ENCODE measurements at regions not wholly inside any gene's neighbourhood (a gene's known extent, or its start where the extent isn't known, plus 50 kb on each side); places are given as distances from the start of the nearest gene placed in this dataset.

GRCh38 chr10:2980791-2981360, 86.5 kb upstream of the PFKP start:
- no peak for FAIRE-seq

DNA sequence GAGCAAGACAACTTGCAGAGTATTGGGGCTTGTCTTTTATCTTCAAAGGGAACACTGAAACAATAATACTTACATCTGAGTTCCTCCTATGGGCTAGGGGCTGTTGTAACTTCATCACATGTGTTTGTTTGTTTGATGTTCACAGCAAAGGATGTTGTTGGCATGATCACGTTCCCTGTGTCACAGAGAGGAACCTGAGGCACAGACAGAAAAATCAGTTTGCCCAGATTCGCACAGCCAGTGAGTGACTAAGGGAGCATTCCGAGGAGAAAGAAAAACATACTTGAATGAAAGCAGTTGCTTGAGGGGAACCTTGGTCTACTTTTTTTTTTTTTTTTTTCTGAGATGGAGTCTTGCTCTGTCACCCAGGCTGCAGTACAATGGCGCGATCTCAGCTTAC, 87.2 kb upstream of the PFKP start:
- no peak for FAIRE-seq

GRCh38 chr10:2979306-2979705, 88.0 kb upstream of the PFKP start:
- no peak for FAIRE-seq

- no peak for FAIRE-seq
Observed at GRCh38 chr10:2978574-2979273, 88.6 kb upstream of the PFKP start.

DNA sequence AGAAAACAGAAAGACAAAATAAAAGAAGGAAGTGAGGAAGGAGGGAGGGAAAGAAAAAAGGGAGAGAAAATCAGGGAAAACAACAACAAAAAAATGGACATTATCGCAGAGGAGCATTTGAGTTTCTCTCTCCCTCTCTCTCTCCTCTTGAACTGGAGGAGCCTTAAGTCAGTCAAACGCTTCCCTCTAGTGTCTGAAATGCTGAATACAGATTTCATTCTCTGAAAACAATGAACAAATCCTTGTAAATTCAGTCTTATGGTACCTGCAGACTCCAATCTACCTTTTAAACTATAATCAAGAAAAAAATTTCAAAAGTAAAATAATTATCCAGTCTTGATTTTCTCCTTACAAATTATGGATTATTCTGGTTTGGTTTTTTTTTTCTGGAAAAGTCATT, 89.2 kb upstream of the PFKP start:
- FAIRE-seq = peak; percentile 89

- FAIRE-seq = no peak
Observed at GRCh38 chr10:2974503-2975207, 92.7 kb upstream of the PFKP start.

DNA sequence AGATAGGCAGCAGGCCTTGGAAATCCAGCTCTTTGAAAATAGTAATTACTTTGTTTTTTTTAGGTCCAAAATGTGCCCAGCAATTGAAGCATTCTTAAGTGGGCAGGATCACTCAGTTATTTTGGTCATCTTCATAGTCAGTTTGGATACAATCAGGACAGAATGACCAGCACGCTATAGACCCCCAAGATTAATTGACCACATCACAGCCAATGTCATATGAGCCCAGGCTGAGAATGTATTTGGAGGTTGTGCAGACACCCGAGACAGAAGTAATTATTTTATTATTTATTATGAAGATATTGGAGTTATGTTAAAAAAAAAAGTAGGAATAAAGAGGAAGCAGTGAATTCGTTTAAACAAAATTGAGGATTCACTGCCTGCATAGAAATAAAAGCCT, 93.3 kb upstream of the PFKP start:
- FAIRE-seq = no peak

DNA sequence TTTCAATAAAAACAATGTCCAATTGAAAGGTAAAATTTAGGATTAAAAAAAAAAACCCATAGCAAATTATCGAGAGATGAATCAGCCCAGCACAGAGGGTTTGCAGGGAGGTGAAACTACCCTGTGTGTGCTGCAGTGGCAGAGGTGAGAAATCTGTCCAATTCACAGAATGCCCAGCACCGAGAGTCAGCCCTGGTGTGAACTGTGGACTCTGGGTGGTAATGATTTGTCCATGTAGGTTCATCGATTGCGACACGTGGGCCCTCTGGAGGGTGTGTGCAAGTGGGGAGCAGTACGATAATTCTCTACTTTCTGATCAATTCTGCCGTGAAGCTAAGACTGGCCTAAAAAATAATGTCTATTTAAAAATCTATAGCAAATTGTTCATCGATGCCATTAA, 94.5 kb upstream of the PFKP start:
- FAIRE-seq = no peak

DNA sequence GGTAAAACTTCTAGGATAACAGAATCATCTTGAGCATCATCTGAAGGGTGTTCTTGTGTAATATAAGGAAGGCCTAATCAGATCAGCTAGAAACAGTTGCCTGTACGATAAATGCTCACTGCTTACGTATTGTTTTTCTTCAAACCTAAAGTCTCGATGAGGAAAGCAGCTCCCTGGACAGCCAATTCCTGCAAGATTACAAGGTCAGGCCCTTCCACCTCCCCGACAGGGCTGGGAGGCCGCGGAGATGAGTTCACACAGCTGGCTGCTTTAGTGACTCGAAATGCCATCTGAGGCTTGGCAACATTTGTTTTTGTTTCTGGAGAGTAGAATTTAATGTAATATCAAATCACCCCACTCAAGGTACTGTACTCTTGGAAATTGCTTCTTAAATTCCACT, 95.1 kb upstream of the PFKP start:
- no peak for FAIRE-seq

GRCh38 chr10:2970190-2970823, 97.0 kb upstream of the PFKP start:
- peak; percentile 54 for FAIRE-seq

DNA sequence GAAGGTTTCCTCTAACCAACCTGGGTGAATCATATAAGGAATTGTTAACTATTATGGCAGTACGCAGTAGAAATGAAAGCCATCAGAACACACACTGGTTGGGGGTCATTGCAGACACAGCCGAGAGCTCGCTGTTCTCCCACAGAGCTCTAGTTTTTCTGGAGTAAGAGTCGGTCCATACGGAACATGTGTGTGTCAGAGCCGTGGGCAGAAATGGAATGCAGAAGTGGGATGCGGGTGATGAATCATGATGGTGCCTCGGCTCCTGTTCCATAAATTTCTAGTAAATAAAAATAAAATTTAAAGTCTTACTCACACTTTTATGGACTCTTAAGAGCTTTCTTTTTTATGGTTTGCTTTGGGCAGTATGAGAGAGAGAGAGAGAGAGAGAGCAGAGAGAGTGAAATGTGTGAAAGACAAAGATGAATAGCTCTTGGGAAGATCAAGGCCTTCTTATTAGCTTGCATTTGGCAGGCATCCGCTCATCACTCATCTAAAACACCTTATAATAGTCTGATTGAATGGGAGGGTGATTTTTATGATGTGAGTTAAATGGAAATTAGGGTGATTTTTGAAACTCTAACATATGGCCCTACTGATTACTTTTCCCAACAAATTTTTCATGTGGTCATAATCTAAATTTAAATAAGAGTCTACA, 98.8 kb upstream of the PFKP start:
- no peak for FAIRE-seq

- no peak for FAIRE-seq
Observed at GRCh38 chr10:2966134-2966533, 101.2 kb upstream of the PFKP start.

GRCh38 chr10:2964632-2965296, 102.6 kb upstream of the PFKP start:
- FAIRE-seq = no peak

DNA sequence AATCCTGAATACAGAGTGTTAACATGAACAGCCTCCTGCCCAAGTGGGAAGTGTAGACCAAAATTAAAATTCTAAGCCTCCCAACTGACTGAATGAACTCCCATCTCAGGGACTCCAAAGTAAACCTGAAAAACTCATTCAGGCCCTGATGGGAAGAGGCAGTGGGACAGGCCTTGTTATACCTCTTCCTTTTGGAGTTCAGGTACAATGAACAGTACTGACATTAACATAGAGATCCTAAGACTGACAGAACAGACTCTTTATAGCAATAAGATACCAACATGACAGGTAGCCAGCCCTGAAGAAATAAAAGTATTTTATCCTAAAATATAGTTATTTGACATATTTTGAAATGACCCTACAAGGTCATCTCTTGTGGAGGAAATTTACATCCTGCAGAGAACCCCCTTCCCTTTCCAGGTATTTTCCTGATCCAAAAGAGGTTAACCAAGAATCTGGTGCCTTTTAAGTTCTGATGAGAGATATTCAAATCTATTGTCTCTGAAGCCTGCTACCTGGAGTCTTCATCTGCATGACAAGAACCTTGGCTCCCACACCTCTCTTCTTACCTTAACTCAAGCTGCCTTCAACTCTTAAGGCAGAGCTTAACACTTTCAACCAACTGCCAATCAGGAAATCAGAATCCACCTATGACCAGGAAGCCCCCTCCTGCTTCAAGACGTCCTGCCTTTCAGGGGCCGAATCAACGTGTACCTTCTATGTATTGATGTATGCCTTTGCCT, 103.3 kb upstream of the PFKP start:
- FAIRE-seq = no peak

- no peak for FAIRE-seq
Observed at GRCh38 chr10:2962194-2962593, 105.2 kb upstream of the PFKP start.

DNA sequence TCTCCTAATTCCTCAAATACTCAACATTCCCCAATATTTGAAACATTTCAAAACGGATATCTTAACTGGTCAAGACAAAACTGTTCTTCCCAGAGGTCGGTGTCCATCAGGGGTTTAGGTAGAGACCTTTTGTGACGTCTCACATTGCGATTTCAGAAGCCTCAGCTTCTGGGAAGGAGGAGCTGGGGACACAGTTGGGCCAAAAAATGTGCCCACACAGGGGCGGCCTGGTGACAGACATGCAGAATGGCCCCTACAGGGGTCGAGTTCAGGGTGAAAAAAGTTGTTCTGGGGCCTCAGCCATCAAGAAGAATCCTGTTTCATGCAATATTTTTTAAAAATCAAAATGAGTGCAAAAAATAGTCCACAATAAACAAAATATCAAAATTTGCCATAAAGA, 108.7 kb upstream of the PFKP start:
- no peak for FAIRE-seq

DNA sequence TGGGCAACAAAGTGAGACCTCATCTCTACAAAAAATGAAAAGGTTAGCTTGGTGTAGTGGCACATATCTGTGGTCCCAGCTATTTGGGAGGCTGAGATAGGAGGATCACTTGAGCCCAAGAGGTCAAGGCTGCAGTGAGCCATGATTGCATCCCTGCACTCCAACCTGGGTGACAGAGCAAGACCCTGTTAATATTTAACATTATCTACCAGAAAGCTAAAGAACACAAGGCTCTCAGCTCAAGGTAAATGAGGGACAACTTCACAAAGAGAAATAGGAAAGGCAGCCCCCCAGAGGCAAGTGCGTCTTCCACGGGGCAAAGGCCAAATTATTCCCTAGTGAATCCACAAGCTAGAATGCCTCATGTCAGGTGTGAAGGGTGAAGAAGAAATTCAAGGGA, 109.6 kb upstream of the PFKP start:
- FAIRE-seq = no peak

DNA sequence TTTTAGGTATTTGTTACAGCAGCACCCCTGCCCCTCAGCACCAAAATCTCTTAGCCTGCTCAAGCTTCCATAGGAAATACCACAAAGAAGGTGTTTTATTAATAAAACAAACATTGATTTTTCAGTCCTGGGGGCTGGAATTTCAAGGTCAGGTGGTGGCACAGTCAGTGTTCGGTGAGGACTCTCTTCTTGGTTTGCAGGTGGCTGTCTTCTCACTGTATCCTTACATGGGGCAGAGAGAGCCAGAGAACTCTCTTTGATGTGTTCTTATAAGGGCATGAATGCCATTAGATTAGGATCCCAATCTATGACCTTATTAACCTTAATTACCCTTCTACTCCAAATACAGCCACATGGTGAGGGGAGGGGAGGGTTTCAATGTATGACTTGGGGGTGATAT, 112.3 kb upstream of the PFKP start:
- FAIRE-seq = no peak

DNA sequence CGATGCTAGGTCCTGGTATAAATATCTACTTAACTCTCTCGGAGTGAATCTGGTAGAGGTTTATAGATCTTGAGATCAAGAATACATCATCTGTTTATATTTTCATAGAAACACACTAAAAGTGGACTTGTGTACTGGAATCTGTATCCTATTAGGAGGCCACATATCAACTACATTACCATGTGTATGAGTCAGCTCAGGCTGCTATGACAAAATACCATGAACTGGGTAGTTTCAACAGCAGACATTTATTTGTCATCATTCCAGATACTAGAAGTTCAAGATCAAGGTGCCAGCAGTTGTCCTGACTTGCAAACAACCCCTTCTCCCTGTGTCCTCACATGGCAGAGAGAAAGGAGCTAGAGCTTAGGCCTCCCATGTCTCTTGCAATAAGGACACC, 113.9 kb upstream of the PFKP start:
- no peak for FAIRE-seq

DNA sequence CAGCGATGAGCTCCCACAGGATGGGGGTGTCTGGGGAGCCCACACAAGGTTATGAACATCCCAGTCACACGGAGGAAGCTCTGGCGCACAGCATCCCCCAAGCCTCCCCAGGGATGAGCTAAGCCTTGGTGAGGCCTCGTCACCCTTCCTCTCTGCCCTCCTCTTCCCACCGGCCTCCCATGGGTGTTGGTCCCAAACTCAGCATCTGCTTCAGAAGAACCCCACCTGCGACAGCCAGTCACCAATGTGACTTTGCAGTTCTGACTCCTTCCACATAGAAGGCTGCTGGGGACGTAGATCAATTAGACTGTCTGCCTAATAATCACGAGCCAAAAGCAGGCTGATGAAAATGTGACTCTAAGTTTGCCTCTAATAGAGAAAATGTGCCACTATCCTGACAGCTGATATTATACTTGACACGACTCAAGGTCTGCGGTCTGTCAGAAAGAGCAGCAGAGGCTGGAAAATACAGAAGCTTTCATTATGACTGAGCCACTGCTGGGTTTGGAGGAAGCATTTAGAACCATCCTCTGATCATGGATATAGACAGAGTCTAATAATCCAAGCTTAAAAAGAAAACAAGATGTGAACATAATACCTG, 116.0 kb upstream of the PFKP start:
- no peak for FAIRE-seq

DNA sequence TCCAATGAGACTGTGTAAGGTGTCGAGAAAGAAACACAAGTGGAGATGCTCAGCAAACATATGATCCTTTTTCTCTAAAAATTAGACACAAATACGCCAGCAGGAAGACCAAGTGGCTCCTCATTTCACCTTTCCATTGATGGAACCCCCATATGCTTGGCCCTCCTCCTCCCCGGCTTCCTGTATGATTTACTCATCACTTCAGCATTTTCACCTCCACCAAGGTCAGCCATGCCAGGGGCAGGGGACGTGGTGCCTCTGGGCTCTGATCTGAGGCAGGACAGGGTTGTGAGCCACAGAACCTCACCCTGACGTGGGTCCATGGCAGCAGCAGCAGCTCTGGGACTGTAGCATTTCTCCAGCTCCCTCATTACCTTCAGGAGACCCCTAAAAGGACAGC, 116.8 kb upstream of the PFKP start:
- no peak for FAIRE-seq

DNA sequence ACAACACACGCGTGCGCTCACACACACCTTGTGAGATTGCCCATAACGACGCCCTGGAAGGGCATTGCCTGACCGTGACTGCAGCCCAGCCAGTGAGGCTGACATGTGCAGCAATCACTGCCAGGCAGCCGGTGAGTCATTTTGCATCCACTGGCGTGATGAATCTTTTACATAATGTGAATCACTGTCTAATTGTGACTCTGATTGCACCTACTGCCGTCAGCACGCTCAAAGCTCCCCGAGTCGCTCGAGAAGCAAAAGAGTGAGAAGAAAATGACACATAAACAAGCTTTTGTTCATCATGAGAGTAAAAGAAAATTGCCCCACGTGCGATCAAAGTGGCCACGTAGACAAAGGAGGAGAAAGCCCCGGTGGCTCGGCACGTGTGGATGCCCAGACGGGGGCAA, 117.4 kb upstream of the PFKP start:
- no peak for FAIRE-seq

Measured in A204.1 (cell line).